K562 (cell line): ENCODE measurements at regions not wholly inside any gene's neighbourhood (a gene's known extent, or its start where the extent isn't known, plus 50 kb on each side); places are given as distances from the start of the nearest gene placed in this dataset.
A peak's percentile ranks its signal among the peaks of the same experiment; 100 is the strongest.

ENCODE experiments used
- ATAC-seq: fragments of 200-7000 bp; cut with Tn5 transposase; 3 replicates; pipeline ENCODE4 v1.9.1; 2020; ENCODE audit warnings: moderate library complexity
- BruUV-seq: library from RNA; stranded (reverse); fragments of 400-500 nt; replicated peaks from 2 replicates; lab custom pipeline; 2021; lab: Mats Ljungman, UMichigan
- CTCF ChIA-PET: fragments of 300-600 bp; formaldehyde crosslinking; extraction: SDS; loops from one replicate; lab custom pipeline; 2021; ENCODE audit warnings: low intra/inter-chr PET ratio; lab: Yijun Ruan, JAX
- POLR2A ChIA-PET: fragments of 300-600, 350-650 bp; sonication (Branson Sonifier 250); formaldehyde crosslinking; extraction: SDS; loops from one replicate; lab custom pipeline; 2021; ENCODE audit warnings: antibody characterized with exemption, inconsistent platforms; lab: Yijun Ruan, JAX
- DNase-seq, 4 experiments: peaks; one replicate each; pipeline versions ENCODE4 v3.0.0 to v3.0.0-alpha.2; 2011 to 2018; ENCODE audit warnings: low spot score in 3 of 4, mixed read lengths in 3 of 4; ENCODE audit errors: extremely low read depth in 1 of 4
- FAIRE-seq: peaks from 2 replicates; lab custom pipeline; 2011; peaks lifted over from hg19 to GRCh38; lab: Jason Lieb, UNC
- H2AFZ ChIP-seq: 2 replicates; pipeline ENCODE4 v1.6.0; 2011; ENCODE audit warnings: low read depth, low read length, control low read depth, inconsistent platforms
- H3K27ac ChIP-seq: fragments of 200-600 bp; 3 replicates; pipeline ENCODE4 v1.8.0; 2011; ENCODE audit warnings: low read depth, mild to moderate bottlenecking, control low read depth, inconsistent platforms, low read length, moderate library complexity, mixed read lengths; ENCODE audit errors: extremely low read depth
- H3K27me3 ChIP-seq, 2 experiments: fragments of 300-600 bp in 1 of 2; 2 replicates in 1 of 2; 3 replicates in 1 of 2; pipeline versions ENCODE4 v1.6.0 to v1.8.0; 2011; ENCODE audit warnings: inconsistent platforms in 2 of 2, low read length in 2 of 2, mild to moderate bottlenecking in 1 of 2, mixed read lengths in 1 of 2, moderate library complexity in 1 of 2; ENCODE audit not compliant: control insufficient read depth in 2 of 2, insufficient read depth in 2 of 2
- H3K36me3 ChIP-seq: fragments of 300-600 bp; 3 replicates; pipeline ENCODE4 v1.8.0; 2011; ENCODE audit warnings: mild to moderate bottlenecking, low read length, inconsistent platforms; ENCODE audit not compliant: control insufficient read depth, insufficient read depth
- H3K4me1 ChIP-seq, 2 experiments: fragments of 200-600 bp in 1 of 2; replicated peaks in 1 of 2; 2 replicates in 1 of 2; 3 replicates in 1 of 2; pipeline versions ENCODE4 v1.5.1 to v1.8.0; 2011; ENCODE audit warnings: inconsistent platforms in 2 of 2, low read length in 2 of 2, mild to moderate bottlenecking in 1 of 2, mixed read lengths in 1 of 2, moderate library complexity in 1 of 2; ENCODE audit not compliant: control insufficient read depth in 2 of 2, insufficient read depth in 2 of 2
- H3K4me2 ChIP-seq: 2 replicates; pipeline ENCODE4 v1.6.1; 2011; ENCODE audit warnings: low read length, control low read depth, inconsistent platforms, mixed read lengths; ENCODE audit not compliant: insufficient read depth
- H3K4me3 ChIP-seq: fragments of 200-600 bp; sonication (generic), shearing (Covaris generic); 2 replicates; pipeline ENCODE4 v1.5.1; 2016; ENCODE audit warnings: control low read depth, inconsistent platforms
- H3K79me2 ChIP-seq: fragments of 200-600 bp; 3 replicates; pipeline ENCODE4 v1.8.0; 2011; ENCODE audit warnings: low read length, inconsistent platforms; ENCODE audit not compliant: control insufficient read depth, insufficient read depth
- H3K9ac ChIP-seq, 2 experiments: 2 replicates each; pipeline versions ENCODE4 v1.6.0 to v1.6.1; 2011; ENCODE audit warnings: low read depth in 2 of 2, low read length in 2 of 2, control low read depth in 1 of 2, inconsistent platforms in 1 of 2, mild to moderate bottlenecking in 1 of 2, mixed read lengths in 1 of 2; ENCODE audit not compliant: insufficient read depth in 1 of 2
- H3K9me1 ChIP-seq: one replicate; pipeline ENCODE4 v1.6.0; 2011; ENCODE audit warnings: inconsistent platforms, mild to moderate bottlenecking, low read length, moderate library complexity; ENCODE audit not compliant: control insufficient read depth, insufficient read depth
- H3K9me3 ChIP-seq: replicated peaks from 2 replicates; pipeline ENCODE4 v1.5.1; 2011; ENCODE audit warnings: low read depth, low read length, inconsistent platforms; ENCODE audit not compliant: control insufficient read depth, insufficient read depth
- H4K20me1 ChIP-seq: replicated peaks from 2 replicates; pipeline ENCODE4 v1.6.1; 2011; ENCODE audit warnings: low read length, inconsistent platforms, mixed read lengths; ENCODE audit not compliant: control insufficient read depth, insufficient read depth
- BRD4 ChIP-seq: fragments of 200-600 bp; sonication (generic); IDR thresholded peaks from 2 replicates; pipeline ENCODE4 v1.6.1; 2017; ENCODE audit warnings: inconsistent platforms
- GTF2A2 ChIP-seq: IDR thresholded peaks from 2 replicates; pipeline ENCODE4 v1.6.1; 2016; ENCODE audit warnings: mild to moderate bottlenecking, missing genetic modification characterization, missing compliant biosample characterization
- NFIC ChIP-seq: fragments of 450-650 bp; IDR thresholded peaks from 2 replicates; pipeline ENCODE4 v1.6.1; 2017; ENCODE audit warnings: mild to moderate bottlenecking, inconsistent platforms
- POLR2A ChIP-seq: fragments of 450-650 bp; conservative IDR thresholded peaks from 2 replicates; pipeline ENCODE4 v1.6.1; 2016
- PTBP1 ChIP-seq: fragments of 200-400 bp; formaldehyde crosslinking; IDR thresholded peaks from 2 replicates; pipeline ENCODE4 v1.6.1; 2017; ENCODE audit warnings: low read depth, low read length
- WGBS: fragments of 100-300 bp; shearing (Covaris generic); methylation state at CpG from one replicate; pipeline ENCODE4 v1.1.6; 2016; ENCODE audit warnings: low coverage, mixed read lengths; ENCODE audit not compliant: insufficient coverage; ENCODE audit errors: missing lambda C conversion rate; 5-methylcytosine and 5-hydroxymethylcytosine counted together
- in situ Hi-C: fragments of 300-500 bp; cut with MboI; formaldehyde crosslinking; loops from 4 replicates; pipeline ENCODE4 v1.15.0; 2018; ENCODE audit warnings: inconsistent platforms, mixed read lengths
- intact Hi-C: fragments of 100-400 bp; cut with micrococcal nuclease; formaldehyde crosslinking; loops from 2 replicates; pipeline ENCODE4 v1.14.2; 2022

DNA sequence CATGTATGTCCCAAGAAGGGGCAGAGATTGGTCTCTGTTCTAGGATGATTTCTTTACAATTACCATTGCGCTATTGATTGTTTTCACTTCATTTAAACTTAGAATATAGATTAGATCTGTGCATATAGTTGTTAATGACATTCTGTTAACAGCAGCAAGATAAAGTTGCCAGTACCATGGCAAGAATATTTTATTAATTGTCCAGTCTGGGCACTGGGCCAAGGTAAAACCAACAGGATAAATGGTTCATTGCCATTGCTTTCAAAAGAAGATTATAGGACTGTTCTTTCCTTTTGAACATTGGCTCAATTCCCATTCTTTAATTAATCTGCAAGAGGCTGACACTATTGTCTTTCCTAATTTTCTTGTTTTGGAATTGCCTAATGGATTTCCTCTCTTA is 592.4 kb downstream of the RFPL4B start:
- no TSS peak for BruUV-seq
- no peaks in the 10 kb centered on the region for H3K36me3 ChIP-seq
- no peak overlapping the region for H3K9ac ChIP-seq
- no peaks in the 10 kb centered on the region for H3K9me1 ChIP-seq
- no peaks in the 10 kb centered on the region; a peak in 1 of 5 replicates for H3K4me1 ChIP-seq
- WGBS: 81% methylated on average over 1 of the region's 1 CpG
- no peak overlapping the region for H3K4me2 ChIP-seq
- H3K9me3 ChIP-seq: no peaks in the 10 kb centered on the region
- no peak for DNase-seq
- H3K79me2 ChIP-seq: no peaks in the 10 kb centered on the region
- no peak overlapping the region for H3K4me3 ChIP-seq
- no peaks in the 10 kb centered on the region for H4K20me1 ChIP-seq
- peak; percentile 30; the same call in 1 of the 2 replicates for TF ChIP-seq NFIC
- no peak for TF ChIP-seq PTBP1
- no peak for TF ChIP-seq BRD4
- TF ChIP-seq GTF2A2: no peak
- CTCF ChIA-PET: no interaction called here
- no peak overlapping the region for H3K27ac ChIP-seq
- intact Hi-C loops: no loop called here
- no peaks in the 10 kb centered on the region for H3K27me3 ChIP-seq
- in situ Hi-C loops: no loop called here
- no peak overlapping the region for H2AFZ ChIP-seq
- FAIRE-seq: no peak
- POLR2A ChIA-PET: no interaction called here
- ATAC-seq: no peak

DNA sequence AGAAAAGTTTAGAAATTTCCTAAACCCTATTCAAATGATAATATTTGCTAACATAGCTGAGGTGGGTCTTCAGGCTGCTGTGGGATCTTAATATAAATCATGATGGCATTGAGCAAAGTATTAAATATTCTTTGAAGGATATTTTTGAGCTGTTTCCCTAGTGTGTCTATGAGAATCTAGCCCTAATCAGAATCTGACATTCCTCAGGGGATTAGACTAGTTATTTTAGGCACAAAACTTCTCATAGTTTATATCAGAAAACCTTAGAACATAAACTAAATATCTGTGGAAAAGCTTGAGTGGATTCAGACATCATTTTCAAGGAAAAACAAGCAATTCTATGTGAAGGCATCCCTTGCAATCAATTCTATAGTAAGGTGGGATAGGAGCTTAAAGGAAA is 594.5 kb downstream of the RFPL4B start:
- no peaks in the 10 kb centered on the region for H3K9me3 ChIP-seq
- no peaks in the 10 kb centered on the region for H4K20me1 ChIP-seq
- in situ Hi-C loops (no loop called here), intact Hi-C loops (no loop called here)
- H3K4me1 ChIP-seq: peaks cover 0 to 8% of the 10 kb centered on the region in 2 experiments; a peak in 2 of 5 replicates
- ChIA-PET POLR2A (no interaction called here), CTCF (no interaction called here)
- no peak overlapping the region for H3K4me2 ChIP-seq
- no peak overlapping the region for H3K4me3 ChIP-seq
- FAIRE-seq: no peak
- H3K27me3 ChIP-seq: no peaks in the 10 kb centered on the region
- ATAC-seq: no peak
- H2AFZ ChIP-seq: no peak overlapping the region
- DNase-seq: no peak
- no peak overlapping the region for H3K9ac ChIP-seq
- no peaks in the 10 kb centered on the region for H3K79me2 ChIP-seq
- no peak overlapping the region for H3K27ac ChIP-seq
- no peak for TF ChIP-seq POLR2A
- no peaks in the 10 kb centered on the region for H3K9me1 ChIP-seq
- BruUV-seq: no TSS peak
- H3K36me3 ChIP-seq: no peaks in the 10 kb centered on the region
